Vagina (tissue), 2 donors: ENCODE measurements at regions not wholly inside any gene's neighbourhood (a gene's known extent, or its start where the extent isn't known, plus 50 kb on each side); places are given as distances from the start of the nearest gene placed in this dataset.

Experiments
- POLR2A ChIP-seq, 2 donors: fragments of 450-650 bp; IDR thresholded peaks; one replicate each; pipeline ENCODE4 v1.6.1; 2017; ENCODE audit warnings: antibody characterized with exemption in 2 of 2, mild to moderate bottlenecking in 2 of 2, moderate library complexity in 2 of 2
- POLR2AphosphoS5 ChIP-seq, 2 donors: sonication (generic); formaldehyde crosslinking; IDR thresholded peaks; one replicate each; pipeline ENCODE4 v1.9.0; 2017; ENCODE audit warnings: antibody characterized with exemption in 2 of 2, mild to moderate bottlenecking in 2 of 2, low read depth in 1 of 2; ENCODE audit not compliant: insufficient read depth in 1 of 2

DNA sequence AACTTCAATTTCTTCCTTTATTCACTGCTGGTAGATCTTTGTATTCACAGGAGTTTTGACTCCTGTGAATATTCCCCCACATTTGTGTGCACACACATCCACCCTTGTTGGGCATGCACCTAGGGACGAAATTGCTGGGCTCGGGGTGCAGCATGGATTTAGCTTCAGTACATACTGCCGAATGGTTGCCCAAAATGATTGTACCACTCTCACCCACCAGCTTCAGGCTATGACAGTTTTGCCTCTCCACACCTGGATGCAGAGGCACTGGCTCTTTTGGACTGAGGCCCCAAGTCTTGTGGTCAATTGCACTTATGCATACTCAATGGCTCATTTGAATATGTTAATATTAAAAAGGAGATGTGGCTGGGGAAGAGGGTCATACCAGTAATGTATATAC is 65.1 kb upstream of the ODC1 start:
- TF ChIP-seq POLR2AphosphoS5 (IDR thresholded peaks at IDR 0.05; ENCODE audit: insufficient read depth in 1 of 2, low read depth in 1 of 2) (no peak), POLR2A (IDR thresholded peaks at IDR 0.05) (no peak)
